Stimulated activated CD8-positive, alpha-beta memory T cell treated with anti-CD3 and anti-CD28 coated beads, Interleukin-12 subunit alpha, Interleukin-12 subunit beta, amount 100 ng/mL, for 24 hours (primary cell): ENCODE measurements at regions not wholly inside any gene's neighbourhood (a gene's known extent, or its start where the extent isn't known, plus 50 kb on each side); places are given as distances from the start of the nearest gene placed in this dataset.
"Not testable (repeated sequence)": the region's sequence is repeated elsewhere in the genome, so short reads cannot be mapped to it uniquely, and the experiment has no call there.

Experiments
- DNase-seq: peaks from one replicate; pipeline ENCODE4 v3.0.0-alpha.2; 2020; ENCODE audit errors: extremely low read depth

- DNase-seq: no peak
Measured at GRCh38 chr5:152051499-152052454, 127.1 kb upstream of the GLRA1 start.

GRCh38 chr5:152046361-152046760, 121.7 kb upstream of the GLRA1 start:
- no peak for DNase-seq

GRCh38 chr5:152038856-152039255, 114.2 kb upstream of the GLRA1 start:
- not testable (repeated sequence) for DNase-seq

GRCh38 chr5:152026328-152027024, 101.8 kb upstream of the GLRA1 start:
- DNase-seq: not testable (repeated sequence)

GRCh38 chr5:152016421-152016820, 91.8 kb upstream of the GLRA1 start:
- no peak for DNase-seq

- DNase-seq: no peak
Measured at GRCh38 chr5:152007653-152008335, 83.1 kb upstream of the GLRA1 start.

- DNase-seq: no peak
Measured at GRCh38 chr5:152004095-152004494, 79.4 kb upstream of the GLRA1 start.
